ENCODE measurements at regions not wholly inside any gene's neighbourhood (a gene's known extent, or its start where the extent isn't known, plus 50 kb on each side); places are given as distances from the start of the nearest gene placed in this dataset.

DNA sequence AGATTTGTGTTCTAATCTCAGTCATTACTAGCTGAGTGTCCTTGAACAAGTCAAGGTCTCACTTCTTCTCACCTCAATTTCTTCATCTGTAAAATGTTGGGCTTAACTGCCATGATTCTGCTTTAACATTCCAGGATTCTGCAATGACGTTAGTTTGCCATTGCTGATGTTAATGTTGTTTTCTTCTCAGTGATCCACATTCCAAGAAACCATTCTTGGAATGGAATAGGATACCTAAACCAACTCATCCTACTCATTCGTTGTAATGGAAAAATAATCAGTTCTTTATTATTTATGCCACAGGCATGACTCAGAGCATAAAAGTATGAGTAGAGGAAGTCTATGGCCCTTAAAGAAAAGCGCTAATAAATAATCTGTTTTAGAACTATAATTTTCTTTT lies 140.2 kb upstream of the ETAA1 start:
- TF ChIP-seq, protein P1, sequence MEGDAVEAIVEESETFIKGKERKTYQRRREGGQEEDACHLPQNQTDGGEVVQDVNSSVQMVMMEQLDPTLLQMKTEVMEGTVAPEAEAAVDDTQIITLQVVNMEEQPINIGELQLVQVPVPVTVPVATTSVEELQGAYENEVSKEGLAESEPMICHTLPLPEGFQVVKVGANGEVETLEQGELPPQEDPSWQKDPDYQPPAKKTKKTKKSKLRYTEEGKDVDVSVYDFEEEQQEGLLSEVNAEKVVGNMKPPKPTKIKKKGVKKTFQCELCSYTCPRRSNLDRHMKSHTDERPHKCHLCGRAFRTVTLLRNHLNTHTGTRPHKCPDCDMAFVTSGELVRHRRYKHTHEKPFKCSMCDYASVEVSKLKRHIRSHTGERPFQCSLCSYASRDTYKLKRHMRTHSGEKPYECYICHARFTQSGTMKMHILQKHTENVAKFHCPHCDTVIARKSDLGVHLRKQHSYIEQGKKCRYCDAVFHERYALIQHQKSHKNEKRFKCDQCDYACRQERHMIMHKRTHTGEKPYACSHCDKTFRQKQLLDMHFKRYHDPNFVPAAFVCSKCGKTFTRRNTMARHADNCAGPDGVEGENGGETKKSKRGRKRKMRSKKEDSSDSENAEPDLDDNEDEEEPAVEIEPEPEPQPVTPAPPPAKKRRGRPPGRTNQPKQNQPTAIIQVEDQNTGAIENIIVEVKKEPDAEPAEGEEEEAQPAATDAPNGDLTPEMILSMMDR (IDR thresholded peaks at IDR 0.05; ENCODE audit: low read length) = no peak
- TF ChIP-seq EZH2phosphoT487 (IDR thresholded peaks at IDR 0.05; ENCODE audit: low read length) (no peak), EZH2 (optimal IDR thresholded peaks at IDR 0.05; ENCODE audit: low read depth, low read length) (no peak)

Measured in MM.1S (cell line).